Endodermal cell (in vitro differentiated cells): ENCODE measurements at regions not wholly inside any gene's neighbourhood (a gene's known extent, or its start where the extent isn't known, plus 50 kb on each side); places are given as distances from the start of the nearest gene placed in this dataset.

ENCODE experiments used
- DNase-seq: peaks from one replicate; pipeline ENCODE4 v3.0.0-alpha.2; 2017
- H3K27ac ChIP-seq: 2 replicates; pipeline ENCODE4 v1.5.1; 2013; ENCODE audit warnings: mild to moderate bottlenecking, low read depth, low read length, moderate library complexity
- H3K27me3 ChIP-seq: 2 replicates; pipeline ENCODE4 v1.6.1; 2013; ENCODE audit warnings: mild to moderate bottlenecking, low read length, moderate library complexity; ENCODE audit not compliant: insufficient read depth, control insufficient read depth, poor library complexity, severe bottlenecking
- H3K36me3 ChIP-seq: 2 replicates; pipeline ENCODE4 v1.7.0; 2013; ENCODE audit warnings: mild to moderate bottlenecking, low read length, moderate library complexity; ENCODE audit not compliant: control insufficient read depth, insufficient read depth
- H3K4me1 ChIP-seq: one replicate; pipeline ENCODE4 v1.7.0; 2013; ENCODE audit warnings: low read length; ENCODE audit not compliant: control insufficient read depth, insufficient read depth
- H3K4me3 ChIP-seq: 2 replicates; pipeline ENCODE4 v1.5.1; 2013; ENCODE audit warnings: mild to moderate bottlenecking, low read length, moderate library complexity
- H3K9ac ChIP-seq: 2 replicates; pipeline ENCODE4 v1.6.1; 2013; ENCODE audit warnings: mild to moderate bottlenecking, low read length, moderate library complexity; ENCODE audit not compliant: poor library complexity, severe bottlenecking; ENCODE audit errors: extremely low read depth
- H3K9me3 ChIP-seq: 2 replicates; pipeline ENCODE4 v1.6.1; 2013; ENCODE audit warnings: mild to moderate bottlenecking, low read length, moderate library complexity; ENCODE audit not compliant: control insufficient read depth
- H3K27ac Mint-ChIP-seq: 2 replicates; pipeline ENCODE4 v1.8.0; 2020; ENCODE audit warnings: mixed read lengths
- H3K27me3 Mint-ChIP-seq: 2 replicates; pipeline ENCODE4 v1.8.0; 2021; ENCODE audit warnings: mild to moderate bottlenecking, mixed read lengths; ENCODE audit not compliant: insufficient read depth
- H3K36me3 Mint-ChIP-seq: 2 replicates; pipeline ENCODE4 v1.8.0; 2020; ENCODE audit warnings: low read depth, mixed read lengths
- H3K4me1 Mint-ChIP-seq: 2 replicates; pipeline ENCODE4 v1.8.0; 2020; ENCODE audit warnings: mixed read lengths
- H3K4me3 Mint-ChIP-seq: 2 replicates; pipeline ENCODE4 v1.8.0; 2020; ENCODE audit warnings: mild to moderate bottlenecking, moderate library complexity, mixed read lengths
- H3K9me3 Mint-ChIP-seq: 2 replicates; pipeline ENCODE4 v1.8.0; 2020; ENCODE audit warnings: mild to moderate bottlenecking, mixed read lengths
- WGBS, 2 experiments: methylation state at CpG; one replicate each; pipeline versions ENCODE4 v1.1.5 to v1.1.7; 2013; ENCODE audit warnings: missing lambda C conversion rate in 2 of 2, mixed read lengths in 1 of 2; ENCODE audit not compliant: insufficient coverage in 1 of 2, insufficient read length in 1 of 2; 5-methylcytosine and 5-hydroxymethylcytosine counted together
- TF ChIP-seq, protein P1 (sequence below): fragments of 200-600 bp; sonication (generic); conservative IDR thresholded peaks from 2 replicates; pipeline ENCODE4 v1.5.0; 2021; ENCODE audit warnings: antibody characterized with exemption, mild to moderate bottlenecking

DNA sequence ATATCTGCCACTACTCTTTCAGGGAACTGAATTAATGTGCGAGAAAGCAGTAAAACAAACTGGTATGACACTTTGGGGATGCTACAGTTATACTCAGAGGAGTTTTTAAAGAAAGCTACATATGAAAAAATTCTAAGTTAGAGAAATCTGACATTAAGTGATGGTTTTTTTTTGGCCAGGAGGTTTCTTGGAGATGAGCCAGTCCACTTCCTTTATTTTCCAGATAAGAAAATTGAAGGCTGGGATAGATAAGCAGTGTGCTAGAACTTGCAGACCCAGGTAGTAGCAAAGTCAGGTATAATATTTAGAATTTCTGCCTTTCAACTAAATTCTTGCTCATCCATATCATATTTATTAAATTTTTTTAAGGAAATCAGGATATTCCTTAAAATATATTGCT, 106.8 kb downstream of the FAT4 start:
- WGBS, 2 experiments = 97 to 100% methylated on average over 1 of the region's 1 CpG
- peaks cover 11% of the 10 kb centered on the region for H3K36me3 Mint-ChIP-seq

GRCh38 chr4:125423124-125423523, 108.4 kb downstream of the FAT4 start:
- peaks cover 20% of the 10 kb centered on the region for H3K9me3 Mint-ChIP-seq
- WGBS, 2 experiments = 100% methylated on average over 1 to 2 of the region's 2 CpGs
- H3K4me1 Mint-ChIP-seq = no peaks in the 10 kb centered on the region

More for the DNA sequence above, 106.8 kb downstream of the FAT4 start:
- no peak overlapping the region for H3K4me3 ChIP-seq
- TF ChIP-seq, protein P1, sequence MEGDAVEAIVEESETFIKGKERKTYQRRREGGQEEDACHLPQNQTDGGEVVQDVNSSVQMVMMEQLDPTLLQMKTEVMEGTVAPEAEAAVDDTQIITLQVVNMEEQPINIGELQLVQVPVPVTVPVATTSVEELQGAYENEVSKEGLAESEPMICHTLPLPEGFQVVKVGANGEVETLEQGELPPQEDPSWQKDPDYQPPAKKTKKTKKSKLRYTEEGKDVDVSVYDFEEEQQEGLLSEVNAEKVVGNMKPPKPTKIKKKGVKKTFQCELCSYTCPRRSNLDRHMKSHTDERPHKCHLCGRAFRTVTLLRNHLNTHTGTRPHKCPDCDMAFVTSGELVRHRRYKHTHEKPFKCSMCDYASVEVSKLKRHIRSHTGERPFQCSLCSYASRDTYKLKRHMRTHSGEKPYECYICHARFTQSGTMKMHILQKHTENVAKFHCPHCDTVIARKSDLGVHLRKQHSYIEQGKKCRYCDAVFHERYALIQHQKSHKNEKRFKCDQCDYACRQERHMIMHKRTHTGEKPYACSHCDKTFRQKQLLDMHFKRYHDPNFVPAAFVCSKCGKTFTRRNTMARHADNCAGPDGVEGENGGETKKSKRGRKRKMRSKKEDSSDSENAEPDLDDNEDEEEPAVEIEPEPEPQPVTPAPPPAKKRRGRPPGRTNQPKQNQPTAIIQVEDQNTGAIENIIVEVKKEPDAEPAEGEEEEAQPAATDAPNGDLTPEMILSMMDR = no peak
- H3K27ac ChIP-seq = no peak overlapping the region
- H3K27me3 Mint-ChIP-seq = no peaks in the 10 kb centered on the region
- no peak overlapping the region for H3K9ac ChIP-seq
- no peaks in the 10 kb centered on the region for H3K4me1 Mint-ChIP-seq
- H3K4me1 ChIP-seq = no peaks in the 10 kb centered on the region
- peaks cover 15% of the 10 kb centered on the region for H3K9me3 ChIP-seq
- H3K4me3 Mint-ChIP-seq = no peak overlapping the region
- DNase-seq = no peak
- no peak overlapping the region for H3K27ac Mint-ChIP-seq
- no peaks in the 10 kb centered on the region for H3K27me3 ChIP-seq
- H3K9me3 Mint-ChIP-seq = peaks cover 20% of the 10 kb centered on the region
- no peaks in the 10 kb centered on the region for H3K36me3 ChIP-seq

DNA sequence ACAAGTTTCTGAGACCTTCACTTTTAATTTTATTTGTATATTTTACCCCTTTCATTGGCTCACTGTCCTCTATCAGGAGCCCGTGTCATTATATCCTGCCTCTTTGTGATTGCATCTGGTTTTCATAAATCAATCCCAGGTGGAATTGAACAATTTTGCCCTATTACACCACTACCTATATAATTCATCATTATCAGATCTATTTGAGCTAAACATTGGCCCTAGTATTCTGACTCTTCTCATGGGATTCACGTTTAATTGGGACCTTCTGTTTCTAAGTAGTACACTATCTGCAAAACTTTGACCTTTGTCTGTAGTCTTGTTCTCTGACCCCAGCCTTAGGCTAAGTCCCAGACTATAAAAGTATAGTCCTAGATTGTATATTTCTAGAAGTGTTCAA, 114.1 kb downstream of the FAT4 start:
- DNase-seq = no peak
- Mint-ChIP-seq H3K36me3 (peaks cover 2% of the 10 kb centered on the region), H3K4me3 (no peak overlapping the region), H3K27ac (no peak overlapping the region), H3K27me3 (no peaks in the 10 kb centered on the region), H3K9me3 (peaks cover 9% of the 10 kb centered on the region), H3K4me1 (peaks cover 12% of the 10 kb centered on the region)
- Histone ChIP-seq H3K36me3 (no peaks in the 10 kb centered on the region), H3K9me3 (peaks cover 5% of the 10 kb centered on the region), H3K4me3 (no peak overlapping the region), H3K9ac (no peak overlapping the region), H3K4me1 (no peaks in the 10 kb centered on the region), H3K27ac (no peak overlapping the region), H3K27me3 (no peaks in the 10 kb centered on the region)
- TF ChIP-seq, protein P1 = no peak
- WGBS, 2 experiments = 88 to 100% methylated on average over 1 to 2 of the region's 2 CpGs

More at GRCh38 chr4:125423124-125423523, 108.4 kb downstream of the FAT4 start:
- Histone ChIP-seq H3K27me3 (no peaks in the 10 kb centered on the region), H3K9ac (no peak overlapping the region), H3K9me3 (peaks cover 15% of the 10 kb centered on the region), H3K36me3 (no peaks in the 10 kb centered on the region), H3K27ac (no peak overlapping the region), H3K4me1 (no peaks in the 10 kb centered on the region), H3K4me3 (no peak overlapping the region)
- Mint-ChIP-seq H3K4me3 (no peak overlapping the region), H3K36me3 (peaks cover 11% of the 10 kb centered on the region), H3K27me3 (no peaks in the 10 kb centered on the region), H3K27ac (no peak overlapping the region)
- TF ChIP-seq, protein P1 = no peak
- DNase-seq = no peak
